Prostate gland (tissue), 2 donors: ENCODE measurements at regions not wholly inside any gene's neighbourhood (a gene's known extent, or its start where the extent isn't known, plus 50 kb on each side); places are given as distances from the start of the nearest gene placed in this dataset.

ENCODE experiments used
- POLR2A ChIP-seq: fragments of 450-650 bp; IDR thresholded peaks from one replicate; pipeline ENCODE4 v1.6.1; 2016; ENCODE audit warnings: antibody characterized with exemption, mild to moderate bottlenecking
- TF ChIP-seq, protein P1 (sequence below), 4 experiments: fragments of 200-600 bp in 2 of 4; fragments of 450-650 bp in 2 of 4; sonication (generic) in 2 of 4; IDR thresholded peaks; 1 replicate in 3 of 4; 2 replicates in 1 of 4; pipeline ENCODE4 v1.5.1; 2016 to 2019; ENCODE audit warnings: antibody characterized with exemption in 4 of 4, mild to moderate bottlenecking in 2 of 4, moderate library complexity in 2 of 4

DNA sequence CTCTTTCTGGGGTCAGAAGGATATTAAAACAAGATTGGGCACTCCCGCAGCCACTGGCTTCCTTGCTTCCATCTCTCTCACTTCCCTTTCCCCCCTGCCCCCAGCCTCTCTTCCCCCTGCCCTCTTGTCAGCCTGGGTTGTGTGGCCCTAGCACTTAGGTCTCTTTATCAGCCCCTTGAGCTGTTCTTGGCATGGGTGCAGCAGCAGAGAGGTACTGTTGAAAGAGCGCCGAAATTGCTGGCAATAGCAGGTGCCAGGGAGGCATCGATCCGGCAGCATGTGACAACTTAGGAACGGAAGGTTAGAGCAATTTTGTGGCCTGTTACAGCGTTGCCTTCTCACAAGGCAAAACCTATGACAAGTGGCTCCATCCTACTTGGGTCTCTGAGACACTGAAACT, 333.1 kb upstream of the IGFBP7 start:
- no peak for TF ChIP-seq POLR2A
- TF ChIP-seq, protein P1, sequence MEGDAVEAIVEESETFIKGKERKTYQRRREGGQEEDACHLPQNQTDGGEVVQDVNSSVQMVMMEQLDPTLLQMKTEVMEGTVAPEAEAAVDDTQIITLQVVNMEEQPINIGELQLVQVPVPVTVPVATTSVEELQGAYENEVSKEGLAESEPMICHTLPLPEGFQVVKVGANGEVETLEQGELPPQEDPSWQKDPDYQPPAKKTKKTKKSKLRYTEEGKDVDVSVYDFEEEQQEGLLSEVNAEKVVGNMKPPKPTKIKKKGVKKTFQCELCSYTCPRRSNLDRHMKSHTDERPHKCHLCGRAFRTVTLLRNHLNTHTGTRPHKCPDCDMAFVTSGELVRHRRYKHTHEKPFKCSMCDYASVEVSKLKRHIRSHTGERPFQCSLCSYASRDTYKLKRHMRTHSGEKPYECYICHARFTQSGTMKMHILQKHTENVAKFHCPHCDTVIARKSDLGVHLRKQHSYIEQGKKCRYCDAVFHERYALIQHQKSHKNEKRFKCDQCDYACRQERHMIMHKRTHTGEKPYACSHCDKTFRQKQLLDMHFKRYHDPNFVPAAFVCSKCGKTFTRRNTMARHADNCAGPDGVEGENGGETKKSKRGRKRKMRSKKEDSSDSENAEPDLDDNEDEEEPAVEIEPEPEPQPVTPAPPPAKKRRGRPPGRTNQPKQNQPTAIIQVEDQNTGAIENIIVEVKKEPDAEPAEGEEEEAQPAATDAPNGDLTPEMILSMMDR (IDR thresholded peaks at IDR 0.05), result no peak
